SK-N-DZ (cell line): ENCODE measurements at regions not wholly inside any gene's neighbourhood (a gene's known extent, or its start where the extent isn't known, plus 50 kb on each side); places are given as distances from the start of the nearest gene placed in this dataset.

Experiments used
- DNase-seq: peaks from one replicate; pipeline ENCODE4 v3.0.0-alpha.2; 2015; ENCODE audit warnings: low spot score

GRCh38 chr5:68479524-68479923, 264.0 kb downstream of the PIK3R1 start:
- no peak for DNase-seq

- DNase-seq: no peak
Measured at GRCh38 chr5:68480335-68480940, 264.9 kb downstream of the PIK3R1 start.

GRCh38 chr5:68482199-68482598, 266.6 kb downstream of the PIK3R1 start:
- DNase-seq: no peak

GRCh38 chr5:68484307-68485068, 268.9 kb downstream of the PIK3R1 start:
- no peak for DNase-seq

GRCh38 chr5:68489556-68489955, 274.0 kb downstream of the PIK3R1 start:
- no peak for DNase-seq

GRCh38 chr5:68490406-68490805, 274.9 kb downstream of the PIK3R1 start:
- DNase-seq: peak; percentile 78

- DNase-seq: no peak
Measured at GRCh38 chr5:68494771-68495170, 279.2 kb downstream of the PIK3R1 start.

- no peak for DNase-seq
Measured at GRCh38 chr5:68499987-68500386, 284.4 kb downstream of the PIK3R1 start.

GRCh38 chr5:68500813-68501212, 285.3 kb downstream of the PIK3R1 start:
- DNase-seq: no peak

GRCh38 chr5:68502531-68502930, 287.0 kb downstream of the PIK3R1 start:
- DNase-seq: no peak

GRCh38 chr5:68504306-68504705, 288.8 kb downstream of the PIK3R1 start:
- no peak for DNase-seq

GRCh38 chr5:68505917-68506860, 290.6 kb downstream of the PIK3R1 start:
- no peak for DNase-seq

GRCh38 chr5:68515514-68515913, 300.0 kb downstream of the PIK3R1 start:
- DNase-seq: no peak

- no peak for DNase-seq
Measured at GRCh38 chr5:68518286-68518685, 302.7 kb downstream of the PIK3R1 start.

GRCh38 chr5:68519143-68519542, 303.6 kb downstream of the PIK3R1 start:
- no peak for DNase-seq

- DNase-seq: no peak
Measured at GRCh38 chr5:68521776-68522175, 306.2 kb downstream of the PIK3R1 start.

- no peak for DNase-seq
Measured at GRCh38 chr5:68522863-68523262, 307.3 kb downstream of the PIK3R1 start.

GRCh38 chr5:68528821-68529273, 313.3 kb downstream of the PIK3R1 start:
- DNase-seq: no peak

- no peak for DNase-seq
Measured at GRCh38 chr5:68529581-68529980, 314.0 kb downstream of the PIK3R1 start.

- DNase-seq: no peak
Measured at GRCh38 chr5:68531970-68532369, 316.4 kb downstream of the PIK3R1 start.

- DNase-seq: no peak
Measured at GRCh38 chr5:68533051-68533450, 317.5 kb downstream of the PIK3R1 start.

GRCh38 chr5:68533571-68534084, 318.1 kb downstream of the PIK3R1 start:
- DNase-seq: peak; percentile 88
